HCT116 (cell line): ENCODE measurements at regions not wholly inside any gene's neighbourhood (a gene's known extent, or its start where the extent isn't known, plus 50 kb on each side); places are given as distances from the start of the nearest gene placed in this dataset.

Experiments used
- ATAC-seq: fragments of 200-7000 bp; cut with Tn5 transposase; 2 replicates; pipeline ENCODE4 v1.9.1; 2020; ENCODE audit warnings: mild to moderate bottlenecking, moderate library complexity
- BruUV-seq: library from RNA; stranded (reverse); fragments of 400-500 nt; replicated peaks from 2 replicates; lab custom pipeline; 2021; lab: Mats Ljungman, UMichigan
- CTCF ChIA-PET: fragments of 300-600 bp; sonication (Branson Sonifier 250); formaldehyde crosslinking; loops from one replicate; lab custom pipeline; 2021; ENCODE audit warnings: antibody characterized with exemption; lab: Charles Lee
- POLR2A ChIA-PET: fragments of 300-600, 350-600 bp; sonication (Branson Sonifier 250); formaldehyde crosslinking; loops from one replicate; lab custom pipeline; 2021; ENCODE audit warnings: antibody characterized with exemption; lab: Charles Lee
- RAD21 ChIA-PET, 2 experiments: fragments of 300-600 bp; sonication (Branson Sonifier 250); formaldehyde crosslinking; loops; one replicate each; lab custom pipeline; 2023; ENCODE audit warnings: low total read pairs in 2 of 2; ENCODE audit not compliant: uncharacterized antibody in 2 of 2, unreplicated experiment in 2 of 2, low non-redundant PET in 1 of 2; lab: Charles Lee
- DNase-seq: peaks from one replicate; pipeline ENCODE4 v3.0.0-alpha.2; 2010; ENCODE audit warnings: low read depth, low spot score
- H2AFZ ChIP-seq: fragments of 200-600 bp; shearing (Covaris generic), sonication (generic); 2 replicates; pipeline ENCODE4 v1.6.1; 2017; ENCODE audit warnings: low read depth, mixed run types, mixed read lengths, antibody characterized with exemption, low read length; ENCODE audit not compliant: poor library complexity, severe bottlenecking
- H3K27ac ChIP-seq: 2 replicates; pipeline ENCODE4 v1.5.1; 2012; ENCODE audit warnings: low read depth, low read length
- H3K27me3 ChIP-seq: fragments of 200-600 bp; sonication (generic); 2 replicates; pipeline ENCODE4 v1.6.1; 2016; ENCODE audit warnings: mixed run types, low read length, mixed read lengths; ENCODE audit not compliant: insufficient read depth
- H3K36me3 ChIP-seq, 2 experiments: fragments of 200-500 bp in 1 of 2; fragments of 200-600 bp in 1 of 2; sonication (Bioruptor generic) in 1 of 2; sonication (generic) in 1 of 2; 2 replicates each; pipeline versions ENCODE4 v1.5.1 to v1.6.1; 2014 to 2016; ENCODE audit warnings: low read length in 2 of 2, inconsistent platforms in 1 of 2, mixed read lengths in 1 of 2, mixed run types in 1 of 2; ENCODE audit not compliant: insufficient read depth in 2 of 2, control insufficient read depth in 1 of 2
- H3K4me1 ChIP-seq, 2 experiments: fragments of 200-600 bp in 1 of 2; sonication (generic) in 1 of 2; 2 replicates each; pipeline versions ENCODE4 v1.5.1 to v1.6.1; 2012 to 2017; ENCODE audit warnings: low read length in 2 of 2, inconsistent platforms in 1 of 2, mild to moderate bottlenecking in 1 of 2, mixed read lengths in 1 of 2, mixed run types in 1 of 2, moderate library complexity in 1 of 2; ENCODE audit not compliant: insufficient read depth in 2 of 2, control insufficient read depth in 1 of 2
- H3K4me2 ChIP-seq: fragments of 200-600 bp; sonication (generic); 2 replicates; pipeline ENCODE4 v1.6.1; 2017; ENCODE audit warnings: mixed run types, low read length, mixed read lengths
- H3K4me3 ChIP-seq, 2 experiments: fragments of 200-600 bp in 1 of 2; sonication (generic) in 1 of 2; replicated peaks in 1 of 2; 2 replicates each; pipeline ENCODE4 v1.5.1; 2011 to 2016; ENCODE audit warnings: low read length in 2 of 2, control low read depth in 1 of 2, low read depth in 1 of 2, mild to moderate bottlenecking in 1 of 2, mixed read lengths in 1 of 2, mixed run types in 1 of 2
- H3K79me2 ChIP-seq: fragments of 200-600 bp; sonication (generic); 2 replicates; pipeline ENCODE4 v1.6.1; 2017; ENCODE audit warnings: mild to moderate bottlenecking, mixed run types, low read length, moderate library complexity, mixed read lengths; ENCODE audit not compliant: insufficient read depth
- H3K9ac ChIP-seq: fragments of 200-600 bp; sonication (generic); 2 replicates; pipeline ENCODE4 v1.6.1; 2016; ENCODE audit warnings: low read length, mixed read lengths
- H3K9me2 ChIP-seq: fragments of 200-600 bp; sonication (generic), shearing (Covaris generic); 2 replicates; pipeline ENCODE4 v1.6.1; 2017; ENCODE audit warnings: mixed run types, mild to moderate bottlenecking, moderate library complexity; ENCODE audit not compliant: insufficient read depth
- H3K9me3 ChIP-seq, 2 experiments: fragments of 200-500 bp in 1 of 2; fragments of 200-600 bp in 1 of 2; sonication (Bioruptor generic) in 1 of 2; sonication (generic) in 1 of 2; 2 replicates each; pipeline ENCODE4 v1.6.1; 2014 to 2017; ENCODE audit warnings: low read length in 2 of 2, mixed read lengths in 2 of 2, inconsistent platforms in 1 of 2, low read depth in 1 of 2, mild to moderate bottlenecking in 1 of 2, mixed run types in 1 of 2, moderate library complexity in 1 of 2; ENCODE audit not compliant: control insufficient read depth in 1 of 2, insufficient read depth in 1 of 2
- H4K20me1 ChIP-seq: fragments of 200-600 bp; sonication (generic), shearing (Covaris generic); 2 replicates; pipeline ENCODE4 v1.6.1; 2017; ENCODE audit warnings: mixed run types, mild to moderate bottlenecking, moderate library complexity; ENCODE audit not compliant: insufficient read depth
- CBX3 ChIP-seq: IDR thresholded peaks from 2 replicates; pipeline ENCODE4 v1.6.1; 2012; ENCODE audit warnings: low read depth
- CEBPB ChIP-seq: IDR thresholded peaks from 2 replicates; pipeline ENCODE4 v1.6.1; 2012; ENCODE audit warnings: low read depth
- ELF1 ChIP-seq: IDR thresholded peaks from 2 replicates; pipeline ENCODE4 v1.6.1; 2012; ENCODE audit warnings: low read depth, borderline replicate concordance
- EZH2 ChIP-seq: fragments of 200-600 bp; sonication (generic); IDR thresholded peaks from 2 replicates; pipeline ENCODE4 v1.6.1; 2017; ENCODE audit warnings: antibody characterized with exemption, mixed run types
- EZH2phosphoT487 ChIP-seq: fragments of 200-600 bp; IDR thresholded peaks from 2 replicates; pipeline ENCODE4 v1.6.1; 2018; ENCODE audit warnings: antibody characterized with exemption, borderline replicate concordance
- SIN3A ChIP-seq: IDR thresholded peaks from 2 replicates; pipeline ENCODE4 v1.6.1; 2012; ENCODE audit warnings: low read depth
- SP1 ChIP-seq: IDR thresholded peaks from 2 replicates; pipeline ENCODE4 v1.6.1; 2012; ENCODE audit warnings: low read depth
- intact Hi-C: fragments of 100-400 bp; cut with micrococcal nuclease; formaldehyde crosslinking; loops from 2 replicates; pipeline ENCODE4 v1.10.0; 2022
- TF ChIP-seq, protein P1 (sequence below): IDR thresholded peaks from 2 replicates; pipeline ENCODE4 v1.6.1; 2012
- TF ChIP-seq, protein P2 (sequence below): IDR thresholded peaks from 2 replicates; pipeline ENCODE4 v1.6.1; 2012

DNA sequence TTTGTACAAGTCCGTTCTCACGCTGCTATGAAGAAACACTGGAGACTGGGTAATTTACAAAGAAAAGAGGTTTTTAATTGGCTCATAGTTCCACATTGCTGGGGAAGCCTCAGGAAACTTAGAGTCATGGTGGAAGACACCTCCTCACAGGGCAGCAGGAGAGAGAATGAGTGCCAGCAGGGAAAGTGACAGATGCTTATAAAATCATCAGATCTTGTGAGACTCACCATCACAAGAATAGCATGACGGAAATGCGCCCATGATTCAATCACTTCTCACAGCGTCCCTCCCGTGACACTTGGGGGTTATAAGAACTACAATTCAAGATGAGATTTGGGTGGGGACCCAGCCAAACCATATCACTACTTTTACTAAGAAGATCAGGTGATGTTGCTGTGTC is 285.8 kb downstream of the TMX3 start:
- Histone ChIP-seq H3K9me3 (peaks cover 7 to 10% of the 10 kb centered on the region in 2 experiments; a peak in 2 of 4 replicates), H3K79me2 (no peaks in the 10 kb centered on the region), H3K36me3 (no peaks in the 10 kb centered on the region), H4K20me1 (no peaks in the 10 kb centered on the region), H3K27ac (no peak overlapping the region), H3K4me2 (no peak overlapping the region), H3K27me3 (no peaks in the 10 kb centered on the region), H3K4me3 (no peak overlapping the region), H2AFZ (no peak overlapping the region), H3K9ac (no peak overlapping the region), H3K9me2 (no peaks in the 10 kb centered on the region), H3K4me1 (no peaks in the 10 kb centered on the region)
- intact Hi-C loops: no loop called here
- no peak for ATAC-seq
- CTCF ChIA-PET: no interaction called here
- no TSS peak for BruUV-seq
- POLR2A ChIA-PET: no interaction called here
- no peak for DNase-seq
- RAD21 ChIA-PET: no interaction called here
- TF ChIP-seq CBX3: no peak
- TF ChIP-seq, protein P1, sequence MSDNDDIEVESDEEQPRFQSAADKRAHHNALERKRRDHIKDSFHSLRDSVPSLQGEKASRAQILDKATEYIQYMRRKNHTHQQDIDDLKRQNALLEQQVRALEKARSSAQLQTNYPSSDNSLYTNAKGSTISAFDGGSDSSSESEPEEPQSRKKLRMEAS: no peak
- no peak for TF ChIP-seq SP1
- no peak for TF ChIP-seq SIN3A
- TF ChIP-seq ELF1: no peak

DNA sequence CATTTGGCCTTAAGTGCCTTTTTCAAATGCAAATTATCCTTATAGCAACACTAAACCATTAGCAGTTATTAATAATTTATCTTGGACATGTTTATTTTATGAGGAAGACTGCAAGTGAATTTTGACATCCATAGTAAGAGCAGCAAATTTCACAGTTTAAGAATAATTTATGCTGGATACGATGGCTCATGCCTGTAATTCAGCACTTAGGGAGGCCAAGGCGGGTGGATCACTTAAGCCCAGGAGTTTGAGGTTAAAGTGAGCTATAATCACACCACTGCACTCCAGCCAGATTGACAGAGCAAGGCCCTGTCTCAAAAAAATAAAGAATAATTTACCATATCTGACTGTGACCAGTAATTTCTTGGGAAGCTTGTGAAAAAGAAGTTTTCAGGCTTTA is 286.2 kb downstream of the TMX3 start:
- intact Hi-C loops: no loop called here
- Histone ChIP-seq H4K20me1 (no peaks in the 10 kb centered on the region), H3K36me3 (no peaks in the 10 kb centered on the region), H3K79me2 (no peaks in the 10 kb centered on the region), H3K9ac (no peak overlapping the region), H3K9me2 (no peaks in the 10 kb centered on the region), H2AFZ (no peak overlapping the region), H3K4me1 (no peaks in the 10 kb centered on the region), H3K27me3 (no peaks in the 10 kb centered on the region), H3K4me3 (no peak overlapping the region), H3K9me3 (peaks cover 7 to 10% of the 10 kb centered on the region in 2 experiments; a peak in 2 of 4 replicates), H3K27ac (no peak overlapping the region), H3K4me2 (no peak overlapping the region)
- ChIA-PET CTCF (no interaction called here), RAD21 (no interaction called here), POLR2A (no interaction called here)
- no peak for ATAC-seq
- no peak for DNase-seq
- BruUV-seq: no TSS peak
- TF ChIP-seq, protein P2, sequence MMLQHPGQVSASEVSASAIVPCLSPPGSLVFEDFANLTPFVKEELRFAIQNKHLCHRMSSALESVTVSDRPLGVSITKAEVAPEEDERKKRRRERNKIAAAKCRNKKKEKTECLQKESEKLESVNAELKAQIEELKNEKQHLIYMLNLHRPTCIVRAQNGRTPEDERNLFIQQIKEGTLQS: no peak
- TF ChIP-seq CEBPB (no peak), EZH2 (no peak), ELF1 (no peak), EZH2phosphoT487 (no peak)
